Activated T-cell treated with anti-CD3 and anti-CD28 coated beads, Interleukin-2, amount 50 U/mL, for 72 hours (primary cell): ENCODE measurements at regions not wholly inside any gene's neighbourhood (a gene's known extent, or its start where the extent isn't known, plus 50 kb on each side); places are given as distances from the start of the nearest gene placed in this dataset.
A peak's percentile ranks its signal among the peaks of the same experiment; 100 is the strongest.

Experiments used
- ATAC-seq, 2 donors: fragments of 150-1000 bp; cut with Tn5 transposase; replicated peaks in 1 of 2; 2 replicates each; pipeline ENCODE4 v1.10.0; 2021; ENCODE audit warnings: moderate library complexity in 2 of 2, mild to moderate bottlenecking in 1 of 2
- DNase-seq, 2 donors: peaks; one replicate each; pipeline ENCODE4 v3.0.0; 2021 to 2022; ENCODE audit warnings: mixed read lengths in 1 of 2
- H3K27ac Mint-ChIP-seq: one replicate; pipeline ENCODE4 v1.8.0; 2022; ENCODE audit warnings: mild to moderate bottlenecking, moderate library complexity, mixed read lengths
- H3K27me3 Mint-ChIP-seq: one replicate; pipeline ENCODE4 v1.8.0; 2022; ENCODE audit warnings: low read depth, mixed read lengths
- H3K36me3 Mint-ChIP-seq, 2 donors: one replicate each; pipeline ENCODE4 v1.8.0; 2022; ENCODE audit warnings: mixed read lengths in 2 of 2, mild to moderate bottlenecking in 1 of 2; ENCODE audit not compliant: insufficient read depth in 2 of 2
- H3K4me1 Mint-ChIP-seq: one replicate; pipeline ENCODE4 v1.8.0; 2022; ENCODE audit warnings: low read depth, mixed read lengths
- H3K4me3 Mint-ChIP-seq, 2 donors: one replicate each; pipeline ENCODE4 v1.8.0; 2022; ENCODE audit warnings: mild to moderate bottlenecking in 2 of 2, mixed read lengths in 2 of 2, moderate library complexity in 2 of 2
- H3K9me3 Mint-ChIP-seq, 2 donors: one replicate each; pipeline ENCODE4 v1.8.0; 2022; ENCODE audit warnings: mixed read lengths in 2 of 2

DNA sequence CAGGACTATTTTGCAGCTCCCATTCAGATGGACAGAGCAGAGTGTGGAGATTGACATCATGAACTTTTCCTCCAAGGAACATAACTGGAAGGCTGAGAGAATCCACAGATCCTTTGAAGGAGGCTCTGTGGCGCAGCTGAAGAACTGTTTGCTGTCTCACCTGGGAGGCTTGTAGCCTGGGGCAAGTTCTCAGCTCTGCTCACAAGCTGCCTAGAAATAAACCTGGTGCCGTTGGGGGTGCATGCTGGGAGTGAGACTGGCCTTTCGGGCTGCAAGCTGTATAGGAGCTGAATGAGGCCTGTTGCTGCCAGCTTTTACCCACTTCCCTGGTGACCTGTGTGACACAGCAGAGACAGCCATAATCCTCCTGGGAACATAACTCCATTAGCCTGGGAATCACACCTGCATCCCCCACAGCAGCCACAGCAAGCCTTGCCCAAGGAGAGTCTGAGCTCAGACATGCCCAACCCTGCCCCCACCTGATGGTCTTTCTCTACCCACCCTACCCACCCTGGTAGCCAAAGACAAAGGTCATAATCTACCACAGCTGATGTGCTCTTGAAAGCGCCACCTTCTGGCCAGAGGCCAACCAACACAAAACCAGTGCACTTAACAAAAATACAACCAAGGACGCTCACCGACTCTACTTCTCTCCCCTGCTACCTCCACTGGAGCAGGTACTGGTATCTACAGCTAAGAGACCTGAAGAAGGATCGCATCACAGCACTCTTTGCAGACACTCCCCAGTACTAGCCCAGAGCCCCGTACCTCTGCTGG, 205.1 kb upstream of the MRPS30 start:
- Mint-ChIP-seq H3K27me3 (no peaks in the 10 kb centered on the region), H3K4me1 (no peaks in the 10 kb centered on the region), H3K36me3 (peaks cover 0 to 1% of the 10 kb centered on the region in 2 donors), H3K4me3 (no peak overlapping the region), H3K9me3 (peaks cover 3 to 14% of the 10 kb centered on the region in 2 donors), H3K27ac (no peak overlapping the region)
- ATAC-seq: no peak
- DNase-seq: no peak

DNA sequence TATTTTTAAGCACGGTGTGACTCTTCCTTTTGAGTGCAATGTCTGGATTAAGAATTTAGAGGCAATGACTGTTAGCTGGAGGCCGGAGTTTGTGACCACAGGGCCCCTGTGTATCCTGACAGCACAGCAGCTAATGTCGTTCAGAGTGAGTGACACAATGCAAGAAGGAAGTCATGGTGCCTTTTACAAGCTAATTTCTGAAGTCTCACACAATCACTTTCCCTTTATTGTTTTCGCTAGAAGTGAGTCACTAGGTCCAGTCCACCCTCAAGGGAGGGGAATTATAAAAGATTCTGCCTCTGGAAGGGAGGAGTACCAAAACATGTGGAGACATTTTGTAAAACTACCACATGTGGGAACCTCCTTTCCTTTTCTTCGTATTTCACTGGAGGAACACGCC, 185.5 kb upstream of the FGF10 start:
- no peak overlapping the region for H3K27ac Mint-ChIP-seq
- no peaks in the 10 kb centered on the region for H3K4me1 Mint-ChIP-seq
- H3K9me3 Mint-ChIP-seq: peaks cover 4 to 7% of the 10 kb centered on the region in 2 donors
- H3K4me3 Mint-ChIP-seq: no peak overlapping the region
- no peaks in the 10 kb centered on the region for H3K36me3 Mint-ChIP-seq
- H3K27me3 Mint-ChIP-seq: no peaks in the 10 kb centered on the region
- ATAC-seq (no peak), DNase-seq (no peak)

DNA sequence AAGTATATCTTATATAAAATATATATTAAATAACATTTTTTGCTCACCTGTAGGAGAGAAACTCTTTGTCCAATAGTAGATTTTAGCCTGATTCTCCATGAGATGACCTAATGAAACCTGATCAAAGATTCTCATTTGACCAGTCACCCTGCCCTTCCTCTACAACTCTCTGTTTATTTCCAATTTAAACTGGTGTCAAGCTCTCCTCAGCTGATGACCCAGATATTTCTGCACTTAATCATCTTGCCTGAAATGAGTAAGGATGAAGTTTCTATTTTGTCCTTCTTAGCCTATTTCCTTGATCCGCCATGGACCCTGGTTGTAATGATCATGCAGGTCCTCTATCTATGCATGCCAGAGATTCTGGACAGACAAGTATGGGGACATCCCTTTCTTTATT, 179.3 kb upstream of the FGF10 start:
- ATAC-seq: no peak
- H3K4me1 Mint-ChIP-seq: no peaks in the 10 kb centered on the region

DNA sequence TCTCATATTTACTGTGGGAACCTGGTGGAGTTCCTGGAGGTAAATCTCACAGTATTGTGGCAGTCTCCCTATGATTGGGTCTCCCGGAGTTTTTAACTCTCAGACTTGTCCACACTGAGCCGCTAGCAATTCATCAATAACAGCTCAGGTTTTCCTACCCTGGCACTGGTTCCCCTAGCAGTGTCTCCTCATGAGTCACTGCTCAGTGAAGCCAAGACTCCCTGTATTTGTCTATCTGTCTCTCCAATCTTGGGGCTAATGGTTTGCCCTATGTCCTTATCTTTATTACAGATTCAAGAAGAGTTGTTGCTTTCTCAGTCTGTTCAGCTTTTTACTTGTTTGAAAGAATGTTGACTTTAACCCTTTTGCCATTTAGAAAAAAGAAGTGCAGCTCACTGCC, 176.7 kb upstream of the FGF10 start:
- H3K36me3 Mint-ChIP-seq: no peaks in the 10 kb centered on the region
- no peaks in the 10 kb centered on the region for H3K4me1 Mint-ChIP-seq
- no peaks in the 10 kb centered on the region for H3K27me3 Mint-ChIP-seq
- H3K27ac Mint-ChIP-seq: no peak overlapping the region
- H3K4me3 Mint-ChIP-seq: no peak overlapping the region
- ATAC-seq (no peak), DNase-seq (no peak)
- peaks cover 3 to 6% of the 10 kb centered on the region in 2 donors for H3K9me3 Mint-ChIP-seq

More for the DNA sequence above, 179.3 kb upstream of the FGF10 start:
- DNase-seq: no peak
- Mint-ChIP-seq H3K36me3 (no peaks in the 10 kb centered on the region), H3K27ac (no peak overlapping the region), H3K4me3 (no peak overlapping the region), H3K27me3 (no peaks in the 10 kb centered on the region), H3K9me3 (peaks cover 3 to 9% of the 10 kb centered on the region in 2 donors)

DNA sequence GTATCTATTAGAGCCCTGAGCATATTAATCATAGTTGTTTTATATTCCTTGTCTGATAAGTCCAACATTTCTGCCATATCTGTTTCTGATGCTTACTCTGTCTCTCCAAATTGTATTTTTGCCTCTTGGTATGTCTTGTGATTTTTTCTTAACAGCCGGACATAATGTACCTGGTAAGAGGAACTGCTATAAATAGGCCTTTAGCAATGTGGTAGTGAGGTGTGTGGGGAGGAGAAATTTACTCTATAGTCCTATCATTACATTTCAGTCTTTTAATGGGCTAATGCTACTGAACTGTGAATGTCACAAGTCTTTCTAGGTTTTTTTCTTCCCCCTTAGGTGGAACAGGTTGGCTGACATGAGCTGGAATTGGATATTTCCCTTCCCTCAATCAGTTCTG, 176.1 kb upstream of the FGF10 start:
- no peak for ATAC-seq
- DNase-seq: no peak
- H3K27me3 Mint-ChIP-seq: no peaks in the 10 kb centered on the region
- no peaks in the 10 kb centered on the region for H3K4me1 Mint-ChIP-seq
- no peak overlapping the region for H3K4me3 Mint-ChIP-seq
- peak overlapping the region; percentile 33 for H3K27ac Mint-ChIP-seq
- H3K9me3 Mint-ChIP-seq: peaks cover 3 to 6% of the 10 kb centered on the region in 2 donors
- H3K36me3 Mint-ChIP-seq: no peaks in the 10 kb centered on the region

DNA sequence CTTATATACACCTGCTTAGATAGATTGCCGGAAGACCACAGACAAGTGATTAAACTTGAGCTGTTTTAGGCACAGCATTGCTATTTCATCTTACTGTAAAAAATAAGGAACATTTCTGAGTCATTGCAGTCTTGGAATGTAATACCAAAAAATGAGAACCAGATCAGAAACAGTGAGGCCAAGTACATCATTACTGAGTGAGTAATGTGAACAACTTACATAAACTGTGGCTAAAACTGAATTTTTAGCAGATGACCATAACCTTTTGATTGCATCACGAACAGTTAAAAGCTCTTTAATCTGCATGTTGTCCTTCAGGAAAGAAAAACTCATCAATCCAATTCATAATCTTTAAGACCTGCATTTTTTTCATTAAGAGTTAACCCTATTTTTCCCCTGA, 157.1 kb upstream of the FGF10 start:
- Mint-ChIP-seq H3K27me3 (no peaks in the 10 kb centered on the region), H3K9me3 (peaks cover 1 to 2% of the 10 kb centered on the region in 2 donors), H3K36me3 (no peaks in the 10 kb centered on the region), H3K4me3 (no peak overlapping the region), H3K27ac (no peak overlapping the region), H3K4me1 (no peaks in the 10 kb centered on the region)
- no peak for ATAC-seq
- DNase-seq: no peak

DNA sequence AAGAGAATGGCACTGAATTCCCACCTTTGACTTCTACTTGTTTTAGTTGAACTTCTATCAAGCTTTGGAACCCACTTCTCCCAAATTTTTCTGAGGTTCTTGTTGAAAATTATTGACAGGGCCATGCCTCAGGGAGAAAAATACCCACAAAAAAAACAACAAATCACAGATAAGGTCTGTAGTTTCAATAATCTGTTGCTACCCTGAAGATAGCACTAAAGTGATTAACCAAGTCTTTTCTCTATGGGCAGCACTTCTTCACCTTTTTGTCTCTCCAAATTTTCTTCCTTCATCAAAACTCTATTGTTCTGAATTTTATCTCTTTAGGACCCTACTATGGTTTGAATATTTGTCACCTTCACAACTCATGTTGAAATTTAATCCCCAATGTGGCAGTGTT, 154.3 kb upstream of the FGF10 start:
- H3K36me3 Mint-ChIP-seq: no peaks in the 10 kb centered on the region
- no peak for DNase-seq
- peaks cover 0 to 2% of the 10 kb centered on the region in 2 donors for H3K9me3 Mint-ChIP-seq

DNA sequence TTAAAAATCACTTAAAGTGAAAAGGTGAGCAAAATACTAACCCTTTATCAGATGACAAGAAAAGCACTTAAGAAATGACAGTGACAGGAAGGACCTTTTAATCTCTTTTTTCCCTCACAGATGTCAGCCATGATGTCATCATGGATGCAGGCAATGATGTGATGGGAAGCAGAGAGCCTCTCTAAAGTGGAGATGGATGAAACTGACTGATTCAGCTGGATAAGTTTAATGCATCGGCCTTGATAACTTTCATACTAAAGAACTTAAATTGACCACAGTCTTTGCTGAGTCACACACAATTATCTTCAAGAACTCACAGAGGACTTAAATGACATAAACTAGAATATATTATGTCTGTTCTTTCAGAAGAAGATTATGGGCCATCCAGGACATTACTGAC, 153.2 kb upstream of the FGF10 start:
- H3K4me3 Mint-ChIP-seq: no peak overlapping the region
- H3K36me3 Mint-ChIP-seq: no peaks in the 10 kb centered on the region
- H3K9me3 Mint-ChIP-seq: peaks cover 0 to 2% of the 10 kb centered on the region in 2 donors
- no peak for DNase-seq
- no peak overlapping the region for H3K27ac Mint-ChIP-seq
- H3K27me3 Mint-ChIP-seq: no peaks in the 10 kb centered on the region
- ATAC-seq: no peak
- H3K4me1 Mint-ChIP-seq: no peaks in the 10 kb centered on the region

More for the DNA sequence above, 154.3 kb upstream of the FGF10 start:
- Mint-ChIP-seq H3K27ac (no peak overlapping the region), H3K4me1 (no peaks in the 10 kb centered on the region), H3K27me3 (no peaks in the 10 kb centered on the region), H3K4me3 (no peak overlapping the region)
- ATAC-seq: no peak

DNA sequence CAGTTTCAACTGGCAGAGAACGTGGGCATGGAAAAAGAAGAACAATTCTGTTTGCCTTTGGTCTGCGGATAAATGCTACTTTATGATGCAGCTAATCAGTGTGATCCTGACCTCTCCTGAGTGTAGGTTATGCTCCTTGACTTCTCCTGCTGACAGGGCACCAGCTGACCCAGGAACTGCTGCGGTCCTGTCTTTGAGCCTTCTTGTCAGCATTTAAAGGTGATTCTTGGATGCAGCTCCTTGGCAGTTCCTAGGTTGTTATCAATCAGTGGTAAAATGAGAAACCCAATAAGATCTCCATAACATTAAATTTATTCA, 150.3 kb upstream of the FGF10 start:
- ATAC-seq: no peak
- peaks cover 0 to 2% of the 10 kb centered on the region in 2 donors for H3K9me3 Mint-ChIP-seq
- H3K4me1 Mint-ChIP-seq: no peaks in the 10 kb centered on the region
- H3K27me3 Mint-ChIP-seq: no peaks in the 10 kb centered on the region
- H3K36me3 Mint-ChIP-seq: no peaks in the 10 kb centered on the region
- no peak overlapping the region for H3K4me3 Mint-ChIP-seq
- no peak for DNase-seq
- H3K27ac Mint-ChIP-seq: no peak overlapping the region

DNA sequence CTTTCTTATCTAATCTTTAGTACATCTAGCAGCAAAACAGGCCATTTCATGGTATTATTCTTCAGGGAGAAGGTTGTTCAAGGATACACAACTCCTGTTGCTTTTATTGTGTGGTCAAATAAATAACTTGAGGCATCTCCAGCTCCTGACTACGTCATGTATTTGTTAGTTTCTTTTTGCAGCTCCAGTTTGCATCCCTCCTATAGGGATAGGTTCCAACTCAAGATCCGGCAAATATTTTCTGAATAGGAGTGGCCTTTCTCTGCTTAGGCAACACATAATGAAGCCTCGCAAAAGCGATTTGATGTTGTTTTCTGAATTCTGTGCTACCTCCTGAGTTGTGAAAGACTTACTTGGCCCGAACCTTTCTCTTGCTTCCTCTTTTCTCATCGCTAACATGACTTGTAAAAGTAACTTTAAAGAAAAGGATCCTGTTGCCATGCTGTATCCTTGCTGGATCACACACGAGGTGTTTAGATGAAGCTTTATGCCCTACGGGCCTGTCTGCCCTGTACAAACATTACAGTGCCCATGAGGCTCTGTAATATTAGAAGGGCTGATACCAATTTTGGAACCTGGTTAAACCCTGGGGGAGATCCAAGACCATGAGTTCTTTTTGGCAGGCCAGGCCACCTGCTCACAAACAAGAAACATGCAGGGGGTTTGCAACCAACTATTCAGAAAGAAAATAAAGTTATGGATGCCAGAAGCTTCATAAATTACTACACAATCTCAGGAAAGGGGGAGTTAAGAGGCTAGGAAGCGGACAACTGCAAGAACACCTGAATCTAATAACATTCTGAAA, 149.8 kb upstream of the FGF10 start:
- no peaks in the 10 kb centered on the region for H3K36me3 Mint-ChIP-seq
- peaks cover 0 to 2% of the 10 kb centered on the region in 2 donors for H3K9me3 Mint-ChIP-seq
- no peaks in the 10 kb centered on the region for H3K27me3 Mint-ChIP-seq
- H3K27ac Mint-ChIP-seq: no peak overlapping the region
- ATAC-seq: no peak
- no peak for DNase-seq
- no peak overlapping the region for H3K4me3 Mint-ChIP-seq
- H3K4me1 Mint-ChIP-seq: no peaks in the 10 kb centered on the region

DNA sequence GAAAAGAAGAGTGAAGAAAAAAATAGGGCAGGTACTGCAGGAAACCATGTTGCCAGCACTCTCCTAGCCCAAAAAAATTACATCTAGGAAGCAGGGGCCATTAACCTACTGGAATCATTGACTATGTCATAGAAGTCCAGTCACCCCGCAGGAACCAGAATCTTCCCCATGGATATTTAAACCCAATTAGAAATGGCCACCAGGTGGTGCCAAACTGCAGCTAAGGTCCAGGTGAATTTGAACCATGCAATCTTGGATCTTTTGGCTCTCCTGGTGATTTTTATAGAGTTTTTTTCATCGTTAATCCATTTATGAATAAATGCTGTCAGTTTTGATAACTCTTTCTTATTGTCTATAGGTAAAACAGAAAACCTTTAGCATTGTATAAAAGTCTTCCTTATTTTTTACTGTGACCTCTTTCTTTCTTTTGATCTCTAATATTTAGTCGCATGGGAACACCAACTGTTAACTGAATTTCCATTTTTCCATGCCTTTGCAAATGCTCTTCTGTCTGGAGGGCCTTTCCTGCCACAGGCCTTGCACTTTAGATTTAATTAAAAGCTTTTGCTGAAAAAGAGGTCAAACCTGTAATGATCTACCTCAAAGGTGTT, 147.5 kb upstream of the FGF10 start:
- no peaks in the 10 kb centered on the region for H3K27me3 Mint-ChIP-seq
- H3K4me3 Mint-ChIP-seq: no peak overlapping the region
- no peaks in the 10 kb centered on the region for H3K4me1 Mint-ChIP-seq
- H3K27ac Mint-ChIP-seq: no peak overlapping the region
- peaks cover 2 to 4% of the 10 kb centered on the region in 2 donors for H3K9me3 Mint-ChIP-seq
- H3K36me3 Mint-ChIP-seq: no peaks in the 10 kb centered on the region
- peak in 1 of 2 donors; percentile 1 for DNase-seq
- no peak for ATAC-seq

DNA sequence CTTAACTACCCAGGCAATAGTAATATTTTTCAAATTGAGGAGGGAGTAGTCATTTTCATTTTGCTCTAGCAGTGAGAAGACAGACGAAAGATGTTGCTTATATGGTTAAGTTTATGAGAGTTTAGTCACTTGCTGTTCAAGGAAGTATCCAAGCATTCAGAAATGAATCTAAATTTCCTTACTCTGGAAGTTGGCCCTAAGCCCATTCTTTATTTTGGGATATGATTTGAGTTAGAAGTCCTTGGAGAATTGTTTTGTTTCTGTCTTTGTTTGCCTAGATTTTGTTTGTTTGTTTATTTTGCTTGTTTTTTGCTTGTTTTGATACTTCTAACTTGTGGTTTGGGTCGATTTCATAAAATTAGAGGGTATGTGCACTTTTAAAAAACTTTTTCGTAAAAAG, 146.4 kb upstream of the FGF10 start:
- Mint-ChIP-seq H3K36me3 (no peaks in the 10 kb centered on the region), H3K9me3 (peaks cover 2 to 4% of the 10 kb centered on the region in 2 donors), H3K27me3 (no peaks in the 10 kb centered on the region), H3K4me1 (no peaks in the 10 kb centered on the region), H3K4me3 (no peak overlapping the region), H3K27ac (no peak overlapping the region)
- no peak for DNase-seq
- ATAC-seq: no peak

DNA sequence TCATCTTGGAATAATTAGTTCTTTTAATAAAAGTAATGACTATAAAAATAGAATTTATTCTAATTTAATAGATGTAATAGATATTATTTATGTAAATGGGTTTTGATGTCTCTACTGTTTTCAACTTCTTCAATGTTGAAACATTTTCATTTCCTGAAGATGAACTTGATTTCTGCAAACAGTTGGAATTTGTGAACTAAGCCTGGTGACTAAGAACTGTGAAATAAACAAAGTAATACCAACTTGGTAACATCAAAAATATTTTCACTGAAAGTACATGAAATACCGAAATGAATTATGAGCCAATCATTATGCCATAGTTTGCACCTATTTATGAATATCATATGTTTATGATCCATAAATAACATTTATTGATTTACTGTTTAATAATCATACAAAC, 143.8 kb upstream of the FGF10 start:
- DNase-seq (no peak), ATAC-seq (no peak)
- Mint-ChIP-seq H3K4me1 (no peaks in the 10 kb centered on the region), H3K27me3 (no peaks in the 10 kb centered on the region), H3K27ac (no peak overlapping the region), H3K9me3 (peaks cover 4 to 5% of the 10 kb centered on the region in 2 donors), H3K4me3 (no peak overlapping the region), H3K36me3 (no peaks in the 10 kb centered on the region)
